ENCODE measurements at regions not wholly inside any gene's neighbourhood (a gene's known extent, or its start where the extent isn't known, plus 50 kb on each side); places are given as distances from the start of the nearest gene placed in this dataset.

- DNase-seq = no peak
Measured at GRCh38 chr13:33520468-33520839, 234.9 kb upstream of the STARD13 start.

GRCh38 chr13:33524086-33524485 is 238.5 kb upstream of the STARD13 start:
- no peak for DNase-seq

- no peak for DNase-seq
Measured at GRCh38 chr13:33525763-33526162, 240.2 kb upstream of the STARD13 start.

- no peak for DNase-seq
Measured at GRCh38 chr13:33526718-33527117, 241.2 kb upstream of the STARD13 start.

GRCh38 chr13:33528896-33529295 is 243.3 kb upstream of the STARD13 start:
- no peak for DNase-seq

GRCh38 chr13:33531484-33531883 is 245.9 kb upstream of the STARD13 start:
- no peak for DNase-seq

- DNase-seq = no peak
Measured at GRCh38 chr13:33535061-33535460, 249.5 kb upstream of the STARD13 start.

GRCh38 chr13:33536601-33537000 is 251.0 kb upstream of the STARD13 start:
- DNase-seq = no peak

- no peak for DNase-seq
Measured at GRCh38 chr13:33537026-33537425, 251.5 kb upstream of the STARD13 start.

- DNase-seq = no peak
Measured at GRCh38 chr13:33537676-33538075, 252.1 kb upstream of the STARD13 start.

GRCh38 chr13:33541456-33541855 is 255.9 kb upstream of the STARD13 start:
- DNase-seq = no peak

GRCh38 chr13:33541962-33542308 is 256.4 kb upstream of the STARD13 start:
- no peak for DNase-seq

GRCh38 chr13:33542309-33543088 is 256.9 kb upstream of the STARD13 start:
- DNase-seq = peak; percentile 97

GRCh38 chr13:33543089-33543459 is 257.5 kb upstream of the STARD13 start:
- DNase-seq = no peak

- no peak for DNase-seq
Measured at GRCh38 chr13:33543631-33544265, 258.2 kb upstream of the STARD13 start.

GRCh38 chr13:33544308-33544707 is 258.8 kb upstream of the STARD13 start:
- no peak for DNase-seq

- DNase-seq = no peak
Measured at GRCh38 chr13:33545492-33545891, 259.9 kb upstream of the STARD13 start.

GRCh38 chr13:33547035-33547434 is 261.5 kb upstream of the STARD13 start:
- DNase-seq = peak; percentile 8

- DNase-seq = no peak
Measured at GRCh38 chr13:33548069-33548468, 262.5 kb upstream of the STARD13 start.

- DNase-seq = no peak
Measured at GRCh38 chr13:33550276-33550675, 264.7 kb upstream of the STARD13 start.

- no peak for DNase-seq
Measured at GRCh38 chr13:33550885-33551284, 265.3 kb upstream of the STARD13 start.

GRCh38 chr13:33554919-33555791 is 262.8 kb upstream of the RFC3 start:
- no peak for DNase-seq

- no peak for DNase-seq
Measured at GRCh38 chr13:33556828-33557227, 261.1 kb upstream of the RFC3 start.

- no peak for DNase-seq
Measured at GRCh38 chr13:33560726-33561125, 257.2 kb upstream of the RFC3 start.

All from NCI-H2171 treated with DMSO at 0.1 percent for 48 hours (cell line).